NCI-H1436 (cell line): ENCODE measurements at regions not wholly inside any gene's neighbourhood (a gene's known extent, or its start where the extent isn't known, plus 50 kb on each side); places are given as distances from the start of the nearest gene placed in this dataset.

Experiments
- DNase-seq: peaks from one replicate; lab custom pipeline; 2025; lab: John Stamatoyannopoulos, UW

GRCh38 chr12:19018302-19018970 lies 111.1 kb upstream of the PLEKHA5 start:
- no peak for DNase-seq

- no peak for DNase-seq
Measured at GRCh38 chr12:19021240-19021639, 108.3 kb upstream of the PLEKHA5 start.

- DNase-seq: no peak
Measured at GRCh38 chr12:19021646-19022045, 107.9 kb upstream of the PLEKHA5 start.

GRCh38 chr12:19025582-19025981 lies 104.0 kb upstream of the PLEKHA5 start:
- DNase-seq: no peak

- no peak for DNase-seq
Measured at GRCh38 chr12:19026034-19026433, 103.5 kb upstream of the PLEKHA5 start.

- no peak for DNase-seq
Measured at GRCh38 chr12:19026614-19027488, 102.7 kb upstream of the PLEKHA5 start.

- DNase-seq: no peak
Measured at GRCh38 chr12:19030180-19030579, 99.4 kb upstream of the PLEKHA5 start.

DNA sequence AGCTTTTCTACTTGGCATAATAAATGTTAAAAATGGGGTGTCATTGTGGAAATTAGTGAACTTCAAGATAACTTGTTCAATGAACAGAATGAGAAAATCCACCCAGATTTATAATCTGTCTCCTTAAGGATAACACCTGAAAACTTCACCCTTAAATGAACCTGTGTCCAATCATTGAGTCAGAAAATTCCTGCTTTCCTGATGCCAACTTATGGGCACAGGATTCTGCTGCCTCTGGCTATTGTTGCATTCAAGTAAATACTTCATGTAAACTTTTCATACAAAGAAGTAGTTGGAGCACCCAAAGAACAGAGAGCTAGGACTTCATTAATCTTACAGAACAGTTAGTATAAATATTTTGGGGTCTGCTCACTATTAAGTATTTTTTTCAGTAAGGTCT lies 98.9 kb upstream of the PLEKHA5 start:
- DNase-seq: no peak

GRCh38 chr12:19031032-19031431 lies 98.5 kb upstream of the PLEKHA5 start:
- no peak for DNase-seq

GRCh38 chr12:19032826-19033225 lies 96.7 kb upstream of the PLEKHA5 start:
- DNase-seq: no peak

DNA sequence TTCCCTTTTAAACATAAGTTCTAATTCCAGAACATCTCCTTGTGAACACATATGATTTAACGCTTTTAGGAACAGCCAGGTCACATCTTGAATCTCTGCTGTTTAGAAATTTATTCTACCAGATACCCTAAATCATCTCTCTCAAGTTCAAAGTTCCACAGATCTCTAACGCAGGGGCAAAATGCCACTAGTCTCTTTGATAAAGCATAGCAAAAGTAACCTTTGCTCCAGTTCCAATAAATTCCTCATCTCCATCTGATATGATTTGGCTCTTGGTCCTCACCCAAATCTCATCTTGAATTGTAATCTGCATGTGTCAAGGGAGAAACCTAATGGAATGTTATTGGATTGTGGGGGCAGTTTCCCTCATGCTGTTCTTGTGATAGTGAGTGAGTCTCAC lies 96.3 kb upstream of the PLEKHA5 start:
- no peak for DNase-seq

GRCh38 chr12:19034937-19035336 lies 94.6 kb upstream of the PLEKHA5 start:
- DNase-seq: no peak

GRCh38 chr12:19035536-19035935 lies 94.0 kb upstream of the PLEKHA5 start:
- no peak for DNase-seq

GRCh38 chr12:19036673-19037357 lies 92.7 kb upstream of the PLEKHA5 start:
- DNase-seq: no peak

DNA sequence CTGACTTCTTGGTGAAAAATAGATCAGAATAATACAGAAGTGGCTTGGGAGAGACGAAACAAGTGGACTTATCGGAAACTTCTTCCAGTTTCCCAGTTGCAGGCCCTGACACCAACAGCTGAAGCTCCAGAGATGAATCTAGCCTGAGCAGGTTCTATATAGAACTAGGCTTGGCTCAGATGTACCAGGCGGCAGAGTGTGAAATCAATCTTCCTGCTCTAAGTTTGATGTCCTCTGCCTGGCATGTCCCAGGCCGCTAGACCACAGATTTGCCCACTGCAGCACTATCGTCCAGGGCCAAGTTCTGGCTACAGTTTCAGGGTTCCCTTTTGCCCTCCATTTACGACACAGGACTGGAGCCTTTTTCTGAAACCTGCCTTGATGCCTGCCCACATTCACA lies 91.3 kb upstream of the PLEKHA5 start:
- no peak for DNase-seq

DNA sequence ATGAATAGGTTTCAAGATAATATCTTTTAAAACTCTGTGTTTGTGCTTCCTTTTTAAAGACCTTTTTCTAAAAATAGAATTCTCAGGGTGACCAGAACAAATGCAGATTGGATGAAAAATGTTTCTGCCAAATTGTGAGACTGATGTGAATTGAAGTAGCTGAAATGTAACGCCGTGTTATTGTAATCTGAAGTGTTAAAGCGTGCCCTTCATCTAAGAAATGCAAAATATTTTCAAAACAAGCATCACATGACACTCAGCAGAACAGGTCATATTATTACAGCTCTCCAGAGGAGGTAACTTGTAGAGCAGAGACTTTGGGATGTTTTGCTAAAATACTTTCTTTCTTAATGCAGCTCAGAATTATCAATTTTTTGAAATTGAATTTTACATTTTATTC lies 90.0 kb upstream of the PLEKHA5 start:
- DNase-seq: no peak

- no peak for DNase-seq
Measured at GRCh38 chr12:19042221-19042620, 87.3 kb upstream of the PLEKHA5 start.

DNA sequence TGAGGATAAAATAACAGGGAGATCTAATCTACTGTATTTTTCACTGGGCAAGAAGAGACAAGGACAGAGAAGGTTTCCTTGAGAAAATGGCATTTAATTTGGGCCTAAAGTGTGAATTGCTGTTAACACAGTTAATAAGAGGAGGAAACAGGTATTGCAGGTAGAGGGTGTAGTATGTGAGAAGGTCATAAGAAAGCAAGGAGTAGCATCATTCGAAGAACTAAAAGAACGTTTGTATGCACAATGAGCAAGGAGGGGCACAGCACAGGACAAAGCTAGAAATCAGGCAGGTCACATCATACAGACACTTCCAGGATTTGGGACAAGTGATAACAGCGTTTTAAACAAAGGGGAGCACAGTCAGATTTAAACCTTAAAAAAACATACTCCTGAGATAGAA lies 85.1 kb upstream of the PLEKHA5 start:
- DNase-seq: no peak

GRCh38 chr12:19044891-19045290 lies 84.6 kb upstream of the PLEKHA5 start:
- DNase-seq: no peak

DNA sequence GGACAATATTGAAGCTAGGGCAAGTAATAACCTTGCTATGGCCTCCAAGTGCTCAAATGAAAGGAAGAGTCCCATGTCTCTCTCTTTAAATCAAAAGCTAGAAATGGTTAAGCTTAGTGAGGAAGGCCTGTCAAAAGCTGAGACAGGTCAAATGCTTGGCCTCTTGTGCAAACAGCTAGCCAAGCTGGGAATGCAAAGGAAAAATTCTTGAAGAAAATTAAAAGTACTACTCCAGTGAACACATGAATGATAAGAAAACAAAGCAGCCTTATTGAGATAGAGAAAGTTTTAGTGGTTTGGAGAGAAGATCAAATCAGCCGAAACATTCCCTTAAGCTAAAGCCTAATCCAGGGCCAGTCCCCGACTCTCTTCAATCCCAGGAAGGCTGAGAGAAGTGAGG lies 84.1 kb upstream of the PLEKHA5 start:
- no peak for DNase-seq

DNA sequence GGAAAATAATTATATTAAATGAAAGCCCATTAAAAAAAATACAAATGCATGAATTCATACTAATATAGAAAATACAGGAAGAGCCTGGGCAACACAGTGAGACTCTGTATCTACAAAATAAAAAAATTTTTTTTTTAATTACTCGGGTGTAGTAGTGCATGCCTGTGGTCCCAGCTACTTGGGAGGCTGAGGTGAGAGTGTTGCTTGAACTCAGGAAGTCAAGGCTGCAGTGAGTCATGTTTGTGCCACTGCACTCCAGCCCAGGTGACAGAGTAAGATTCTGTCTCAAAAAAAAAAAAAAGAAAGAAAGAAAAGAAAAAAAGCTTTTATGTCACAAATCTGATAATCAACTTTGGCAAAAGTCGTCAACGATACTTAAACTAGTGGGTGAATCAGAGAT lies 80.6 kb upstream of the PLEKHA5 start:
- DNase-seq: no peak

DNA sequence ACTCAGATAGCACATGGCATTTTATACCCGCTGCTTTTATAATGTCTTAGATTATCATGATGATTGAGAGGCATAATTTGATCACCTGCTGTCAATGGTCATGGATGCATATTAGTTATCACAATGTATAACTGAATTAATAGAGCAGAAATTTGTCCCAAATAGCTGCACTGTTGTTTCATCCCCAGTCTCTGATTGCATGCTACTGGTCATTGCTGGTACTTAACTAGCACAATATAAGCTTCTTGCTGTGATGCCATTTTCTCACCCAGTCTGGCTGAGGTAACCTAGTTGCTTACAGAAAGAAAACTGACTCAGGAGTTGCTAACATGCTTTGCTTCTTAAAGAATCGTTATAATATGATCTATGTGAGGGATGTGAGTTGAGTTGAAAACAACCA lies 76.8 kb upstream of the PLEKHA5 start:
- DNase-seq: no peak

DNA sequence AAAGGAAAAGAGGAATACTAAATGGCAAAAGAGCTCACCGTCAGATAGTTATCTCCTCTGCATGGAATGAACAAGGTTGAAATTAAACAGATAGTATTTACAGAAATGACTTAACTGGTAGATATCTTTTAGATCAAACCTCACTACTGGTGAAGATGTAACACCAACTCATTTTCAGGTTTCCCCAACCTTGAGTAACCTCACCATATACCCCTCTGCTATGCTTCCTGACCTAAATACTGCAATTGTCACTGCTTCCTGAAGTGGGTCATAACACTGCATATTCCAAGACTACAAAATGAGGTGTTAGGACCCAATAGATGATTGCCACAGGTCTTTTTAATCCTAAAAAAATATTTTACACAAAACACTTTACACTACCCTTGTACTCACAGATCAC lies 76.3 kb upstream of the PLEKHA5 start:
- no peak for DNase-seq
